ENCODE measurements at regions not wholly inside any gene's neighbourhood (a gene's known extent, or its start where the extent isn't known, plus 50 kb on each side); places are given as distances from the start of the nearest gene placed in this dataset.

- no peak for TF ChIP-seq CTCF (IDR thresholded peaks at IDR 0.05; ENCODE audit: low read depth, low read length)
- no peak overlapping the region for H3K4me3 ChIP-seq (ENCODE audit: low read depth, low read length)
Measured at GRCh38 chr4:74632634-74633033, 161.7 kb downstream of the BTC start.

DNA sequence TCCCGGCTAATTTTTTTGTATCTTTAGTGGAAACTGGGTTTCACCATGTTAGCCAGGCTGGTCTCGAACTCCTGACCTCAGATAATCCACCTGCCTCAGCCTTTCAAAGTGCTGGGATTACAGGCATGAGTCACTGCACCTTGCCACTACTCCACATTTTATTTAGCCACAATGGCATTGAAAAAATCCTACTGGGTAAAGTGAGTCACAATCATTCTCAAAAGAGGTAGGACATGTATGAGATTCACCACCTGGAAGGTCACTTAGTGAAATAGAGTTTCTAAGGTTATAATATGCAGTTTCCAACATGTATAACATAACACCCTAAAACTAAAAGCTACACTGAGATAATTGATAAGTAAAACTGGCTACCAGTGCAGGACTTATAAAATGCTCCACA lies 159.2 kb downstream of the BTC start:
- no peak overlapping the region for H3K4me3 ChIP-seq (ENCODE audit: low read depth, low read length)
- TF ChIP-seq CTCF (IDR thresholded peaks at IDR 0.05; ENCODE audit: low read depth, low read length), result no peak

- no peak for TF ChIP-seq CTCF (IDR thresholded peaks at IDR 0.05; ENCODE audit: low read depth, low read length)
- no peak overlapping the region for H3K4me3 ChIP-seq (ENCODE audit: low read depth, low read length)
Measured at GRCh38 chr4:74635490-74636123, 158.7 kb downstream of the BTC start.

GRCh38 chr4:74638001-74638400 lies 156.3 kb downstream of the BTC start:
- H3K4me3 ChIP-seq (ENCODE audit: low read depth, low read length), result no peak overlapping the region
- no peak for TF ChIP-seq CTCF (IDR thresholded peaks at IDR 0.05; ENCODE audit: low read depth, low read length)

GRCh38 chr4:74638689-74639088 lies 155.6 kb downstream of the BTC start:
- TF ChIP-seq CTCF (IDR thresholded peaks at IDR 0.05; ENCODE audit: low read depth, low read length), result no peak
- H3K4me3 ChIP-seq (ENCODE audit: low read depth, low read length), result no peak overlapping the region

GRCh38 chr4:74640111-74640903 lies 154.0 kb downstream of the BTC start:
- no peak overlapping the region for H3K4me3 ChIP-seq (ENCODE audit: low read depth, low read length)
- TF ChIP-seq CTCF (IDR thresholded peaks at IDR 0.05; ENCODE audit: low read depth, low read length), result no peak

- H3K4me3 ChIP-seq (ENCODE audit: low read depth, low read length), result no peak overlapping the region
- no peak for TF ChIP-seq CTCF (IDR thresholded peaks at IDR 0.05; ENCODE audit: low read depth, low read length)
Measured at GRCh38 chr4:74642006-74642405, 152.3 kb downstream of the BTC start.
